ENCODE measurements at regions not wholly inside any gene's neighbourhood (a gene's known extent, or its start where the extent isn't known, plus 50 kb on each side); places are given as distances from the start of the nearest gene placed in this dataset.

- H3K9me3 ChIP-seq: no peaks in the 10 kb centered on the region
- no peaks in the 10 kb centered on the region for H3K36me3 ChIP-seq
- TF ChIP-seq, protein P1, sequence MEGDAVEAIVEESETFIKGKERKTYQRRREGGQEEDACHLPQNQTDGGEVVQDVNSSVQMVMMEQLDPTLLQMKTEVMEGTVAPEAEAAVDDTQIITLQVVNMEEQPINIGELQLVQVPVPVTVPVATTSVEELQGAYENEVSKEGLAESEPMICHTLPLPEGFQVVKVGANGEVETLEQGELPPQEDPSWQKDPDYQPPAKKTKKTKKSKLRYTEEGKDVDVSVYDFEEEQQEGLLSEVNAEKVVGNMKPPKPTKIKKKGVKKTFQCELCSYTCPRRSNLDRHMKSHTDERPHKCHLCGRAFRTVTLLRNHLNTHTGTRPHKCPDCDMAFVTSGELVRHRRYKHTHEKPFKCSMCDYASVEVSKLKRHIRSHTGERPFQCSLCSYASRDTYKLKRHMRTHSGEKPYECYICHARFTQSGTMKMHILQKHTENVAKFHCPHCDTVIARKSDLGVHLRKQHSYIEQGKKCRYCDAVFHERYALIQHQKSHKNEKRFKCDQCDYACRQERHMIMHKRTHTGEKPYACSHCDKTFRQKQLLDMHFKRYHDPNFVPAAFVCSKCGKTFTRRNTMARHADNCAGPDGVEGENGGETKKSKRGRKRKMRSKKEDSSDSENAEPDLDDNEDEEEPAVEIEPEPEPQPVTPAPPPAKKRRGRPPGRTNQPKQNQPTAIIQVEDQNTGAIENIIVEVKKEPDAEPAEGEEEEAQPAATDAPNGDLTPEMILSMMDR (IDR thresholded peaks at IDR 0.05): no peak
- no peaks in the 10 kb centered on the region for H3K4me1 ChIP-seq
- H3K4me3 ChIP-seq: no peak overlapping the region
- no peaks in the 10 kb centered on the region for H3K27me3 ChIP-seq
- DNase-seq (ENCODE audit: low spot score in 2 of 2): no peak
- intact Hi-C loops (cut with DNase I): no loop called here
- H3K27ac ChIP-seq: no peak overlapping the region
Measured at GRCh38 chr12:76643438-76643837, 83.9 kb upstream of the OSBPL8 start.

DNA sequence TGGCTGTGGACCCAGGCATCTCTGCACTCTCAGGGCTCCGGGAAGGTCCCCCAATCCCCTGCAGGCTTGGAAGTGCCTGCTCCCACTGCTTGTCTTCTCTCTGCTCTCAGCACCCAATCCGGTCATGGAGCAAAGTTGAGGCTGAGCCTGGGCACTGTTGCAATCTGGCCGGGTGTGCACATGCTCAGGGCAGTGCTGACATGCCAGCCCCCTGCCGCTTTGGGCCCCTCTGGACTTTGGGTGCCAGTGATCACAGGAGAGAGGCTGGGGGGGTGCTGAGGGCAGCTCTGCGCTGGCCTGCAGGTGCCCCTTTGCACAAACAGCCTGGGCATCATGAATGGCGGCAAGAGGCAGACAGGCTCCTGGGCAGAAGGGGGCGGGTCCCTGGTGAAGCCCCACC lies 85.4 kb upstream of the OSBPL8 start:
- H3K9me3 ChIP-seq: no peaks in the 10 kb centered on the region
- no peak overlapping the region for H3K27ac ChIP-seq
- H3K4me1 ChIP-seq: no peaks in the 10 kb centered on the region
- no peak for DNase-seq (ENCODE audit: low spot score in 2 of 2)
- H3K4me3 ChIP-seq: no peak overlapping the region
- no peaks in the 10 kb centered on the region for H3K36me3 ChIP-seq
- intact Hi-C loops (cut with DNase I): no loop called here
- H3K27me3 ChIP-seq: no peaks in the 10 kb centered on the region
- TF ChIP-seq, protein P1 (IDR thresholded peaks at IDR 0.05): no peak

- intact Hi-C loops (cut with DNase I): no loop called here
- Histone ChIP-seq H3K4me1 (no peaks in the 10 kb centered on the region), H3K27ac (no peak overlapping the region), H3K4me3 (no peak overlapping the region), H3K27me3 (no peaks in the 10 kb centered on the region), H3K36me3 (no peaks in the 10 kb centered on the region), H3K9me3 (no peaks in the 10 kb centered on the region)
- DNase-seq (ENCODE audit: low spot score in 2 of 2): no peak
- TF ChIP-seq, protein P1 (IDR thresholded peaks at IDR 0.05): no peak
Measured at GRCh38 chr12:76645934-76646333, 86.4 kb upstream of the OSBPL8 start.

DNA sequence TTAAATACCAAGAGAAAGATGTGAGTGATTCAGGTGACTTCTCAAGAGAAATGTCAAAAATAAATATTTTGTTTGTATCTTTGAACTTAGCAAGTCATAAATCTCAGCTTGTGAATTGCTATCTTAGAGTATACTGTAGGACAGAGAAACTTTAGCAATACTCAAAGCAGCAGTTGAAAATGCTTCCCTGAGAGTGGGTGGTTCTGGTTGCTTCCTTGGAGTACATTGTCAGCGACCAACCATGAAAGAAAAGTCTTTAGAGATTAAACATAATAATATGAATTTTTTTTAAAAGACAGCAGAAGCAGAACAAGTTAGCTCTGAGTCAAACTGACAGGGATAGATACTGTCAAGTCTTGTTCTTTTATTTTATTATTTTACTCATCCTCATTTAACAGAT lies 86.8 kb upstream of the OSBPL8 start:
- Histone ChIP-seq H3K36me3 (no peaks in the 10 kb centered on the region), H3K4me3 (no peak overlapping the region), H3K27ac (no peak overlapping the region), H3K4me1 (no peaks in the 10 kb centered on the region), H3K27me3 (no peaks in the 10 kb centered on the region), H3K9me3 (no peaks in the 10 kb centered on the region)
- DNase-seq (ENCODE audit: low spot score in 2 of 2): no peak
- TF ChIP-seq, protein P1 (IDR thresholded peaks at IDR 0.05): no peak
- intact Hi-C loops (cut with DNase I): no loop called here

DNA sequence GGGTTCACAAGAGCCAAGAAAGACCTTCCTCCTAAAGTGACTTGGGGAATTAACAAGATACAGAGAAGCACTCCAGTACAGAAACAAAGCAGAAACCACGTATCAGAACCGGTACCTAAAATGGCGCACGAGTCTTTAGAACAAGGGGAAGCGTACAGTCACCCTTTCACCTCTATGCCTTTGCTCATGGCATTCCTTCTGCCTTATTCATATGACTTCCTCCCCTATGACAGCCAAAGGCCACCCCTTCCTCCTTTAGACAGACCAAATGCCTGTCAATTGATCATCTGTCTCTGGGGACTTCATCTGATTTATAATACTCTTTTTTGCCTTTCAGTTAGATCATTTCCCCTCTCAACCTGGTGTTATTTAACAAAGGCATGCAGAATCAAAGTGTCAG lies 89.5 kb upstream of the OSBPL8 start:
- Histone ChIP-seq H3K9me3 (no peaks in the 10 kb centered on the region), H3K27me3 (no peaks in the 10 kb centered on the region), H3K4me1 (no peaks in the 10 kb centered on the region), H3K36me3 (no peaks in the 10 kb centered on the region), H3K4me3 (no peak overlapping the region), H3K27ac (no peak overlapping the region)
- no peak for DNase-seq (ENCODE audit: low spot score in 2 of 2)
- TF ChIP-seq, protein P1 (IDR thresholded peaks at IDR 0.05): no peak
- intact Hi-C loops (cut with DNase I): no loop called here

GRCh38 chr12:76652402-76652801 lies 92.8 kb upstream of the OSBPL8 start:
- no peaks in the 10 kb centered on the region for H3K36me3 ChIP-seq
- H3K27ac ChIP-seq: no peak overlapping the region
- no peaks in the 10 kb centered on the region for H3K9me3 ChIP-seq
- H3K27me3 ChIP-seq: no peaks in the 10 kb centered on the region
- H3K4me1 ChIP-seq: no peaks in the 10 kb centered on the region
- H3K4me3 ChIP-seq: no peak overlapping the region
- intact Hi-C loops (cut with DNase I): no loop called here
- TF ChIP-seq, protein P1 (IDR thresholded peaks at IDR 0.05): no peak
- no peak for DNase-seq (ENCODE audit: low spot score in 2 of 2)

Measured in ascending aorta (tissue), 2 donors.